ENCODE measurements at regions not wholly inside any gene's neighbourhood (a gene's known extent, or its start where the extent isn't known, plus 50 kb on each side); places are given as distances from the start of the nearest gene placed in this dataset.

GRCh38 chr1:90186506-90187322, 191.8 kb downstream of the ZNF326 start:
- Histone ChIP-seq H3K27me3 (no peaks in the 10 kb centered on the region), H3K9me3 (ENCODE audit: low read depth) (no peaks in the 10 kb centered on the region), H3K4me1 (ENCODE audit: insufficient read depth) (no peaks in the 10 kb centered on the region), H3K36me3 (replicated peaks; ENCODE audit: insufficient read depth, low read depth) (no peaks in the 10 kb centered on the region), H4K20me1 (ENCODE audit: insufficient read depth, poor library complexity, severe bottlenecking) (no peaks in the 10 kb centered on the region), H3K27ac (no peak overlapping the region), H3K4me2 (no peak overlapping the region), H3K79me2 (no peaks in the 10 kb centered on the region), H3K4me3 (no peak overlapping the region), H3K9me2 (replicated peaks; ENCODE audit: insufficient read depth) (no peaks in the 10 kb centered on the region), H2AFZ (no peak overlapping the region)
- WGBS (ENCODE audit: low lambda C conversion rate, missing lambda C conversion rate), result 67% methylated on average over 7 of the region's 7 CpGs
- TF ChIP-seq EZH2phosphoT487 (IDR thresholded peaks at IDR 0.05; ENCODE audit: low read depth, severe bottlenecking, unreplicated experiment) (no peak), EZH2 (IDR thresholded peaks at IDR 0.05; ENCODE audit: borderline replicate concordance) (no peak), CTCF (IDR thresholded peaks at IDR 0.05; ENCODE audit: poor library complexity) (no peak)
- no peak for DNase-seq (ENCODE audit: low spot score)

DNA sequence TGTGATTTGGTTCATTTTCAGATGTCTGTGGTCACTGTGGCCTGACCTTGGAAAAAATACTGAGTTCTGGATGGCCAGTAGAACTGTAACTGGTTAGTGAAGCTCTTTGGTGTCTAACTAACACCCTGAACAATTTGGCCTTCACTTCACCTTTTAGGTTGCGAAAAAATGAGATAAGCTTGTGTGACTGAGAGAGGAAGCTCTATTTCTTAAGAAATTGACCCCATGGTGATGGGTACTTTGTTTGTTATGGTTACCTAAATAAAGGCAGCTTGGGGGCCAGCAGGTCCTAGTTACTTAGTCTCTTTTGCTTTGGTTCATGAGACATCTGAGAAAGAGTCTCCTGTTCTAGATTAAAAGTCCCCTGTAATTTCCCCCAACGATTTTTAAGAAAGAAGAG, 181.6 kb downstream of the ZNF326 start:
- H3K4me1 ChIP-seq (ENCODE audit: insufficient read depth), result no peaks in the 10 kb centered on the region
- H2AFZ ChIP-seq, result no peak overlapping the region
- H3K79me2 ChIP-seq, result no peaks in the 10 kb centered on the region
- no peaks in the 10 kb centered on the region for H3K27me3 ChIP-seq
- no peak overlapping the region for H3K27ac ChIP-seq
- TF ChIP-seq EZH2phosphoT487 (IDR thresholded peaks at IDR 0.05; ENCODE audit: low read depth, severe bottlenecking, unreplicated experiment) (no peak), EZH2 (IDR thresholded peaks at IDR 0.05; ENCODE audit: borderline replicate concordance) (no peak), CTCF (IDR thresholded peaks at IDR 0.05; ENCODE audit: poor library complexity) (no peak)
- H3K36me3 ChIP-seq (replicated peaks; ENCODE audit: insufficient read depth, low read depth), result no peaks in the 10 kb centered on the region
- 45% methylated on average over 2 of the region's 2 CpGs for WGBS (ENCODE audit: low lambda C conversion rate, missing lambda C conversion rate)
- no peaks in the 10 kb centered on the region for H3K9me3 ChIP-seq (ENCODE audit: low read depth)
- H3K4me2 ChIP-seq, result no peak overlapping the region
- DNase-seq (ENCODE audit: low spot score), result no peak
- no peak overlapping the region for H3K4me3 ChIP-seq
- no peaks in the 10 kb centered on the region for H3K9me2 ChIP-seq (replicated peaks; ENCODE audit: insufficient read depth)
- H4K20me1 ChIP-seq (ENCODE audit: insufficient read depth, poor library complexity, severe bottlenecking), result no peaks in the 10 kb centered on the region

GRCh38 chr1:90175490-90176167, 180.7 kb downstream of the ZNF326 start:
- Histone ChIP-seq H2AFZ (no peak overlapping the region), H3K4me3 (no peak overlapping the region), H4K20me1 (ENCODE audit: insufficient read depth, poor library complexity, severe bottlenecking) (no peaks in the 10 kb centered on the region), H3K4me2 (no peak overlapping the region), H3K36me3 (replicated peaks; ENCODE audit: insufficient read depth, low read depth) (no peaks in the 10 kb centered on the region), H3K9me3 (ENCODE audit: low read depth) (no peaks in the 10 kb centered on the region), H3K9me2 (replicated peaks; ENCODE audit: insufficient read depth) (no peaks in the 10 kb centered on the region), H3K79me2 (no peaks in the 10 kb centered on the region), H3K4me1 (ENCODE audit: insufficient read depth) (no peaks in the 10 kb centered on the region), H3K27me3 (no peaks in the 10 kb centered on the region), H3K27ac (peak overlapping the region; percentile 6)
- no peak for TF ChIP-seq EZH2 (IDR thresholded peaks at IDR 0.05; ENCODE audit: borderline replicate concordance)
- TF ChIP-seq EZH2phosphoT487 (IDR thresholded peaks at IDR 0.05; ENCODE audit: low read depth, severe bottlenecking, unreplicated experiment), result no peak
- no peak for TF ChIP-seq CTCF (IDR thresholded peaks at IDR 0.05; ENCODE audit: poor library complexity)
- WGBS (ENCODE audit: low lambda C conversion rate, missing lambda C conversion rate), result 55% methylated on average over 3 of the region's 3 CpGs
- DNase-seq (ENCODE audit: low spot score), result no peak
